GM10248 (cell line): ENCODE measurements at regions not wholly inside any gene's neighbourhood (a gene's known extent, or its start where the extent isn't known, plus 50 kb on each side); places are given as distances from the start of the nearest gene placed in this dataset.
"Not testable (repeated sequence)": the region's sequence is repeated elsewhere in the genome, so short reads cannot be mapped to it uniquely, and the experiment has no call there.

Source experiments
- CTCF ChIA-PET: fragments of 300-600 bp; sonication (Branson Sonifier 250); formaldehyde crosslinking; extraction: SDS; loops from one replicate; lab custom pipeline; 2021; ENCODE audit warnings: antibody characterized with exemption; lab: Yijun Ruan, JAX
- POLR2A ChIA-PET: fragments of 350-650 bp; sonication (Branson Sonifier 250); formaldehyde crosslinking; extraction: SDS; loops from one replicate; lab custom pipeline; 2020; ENCODE audit warnings: antibody characterized with exemption; lab: Yijun Ruan, JAX
- DNase-seq: peaks from one replicate; pipeline ENCODE4 v3.0.0; 2012; ENCODE audit errors: extremely low spot score
- CTCF ChIP-seq: IDR thresholded peaks from 2 replicates; pipeline ENCODE4 v1.5.1; 2012; ENCODE audit warnings: mild to moderate bottlenecking, low read depth; ENCODE audit errors: extremely low read depth, missing control alignments, control extremely low read depth

DNA sequence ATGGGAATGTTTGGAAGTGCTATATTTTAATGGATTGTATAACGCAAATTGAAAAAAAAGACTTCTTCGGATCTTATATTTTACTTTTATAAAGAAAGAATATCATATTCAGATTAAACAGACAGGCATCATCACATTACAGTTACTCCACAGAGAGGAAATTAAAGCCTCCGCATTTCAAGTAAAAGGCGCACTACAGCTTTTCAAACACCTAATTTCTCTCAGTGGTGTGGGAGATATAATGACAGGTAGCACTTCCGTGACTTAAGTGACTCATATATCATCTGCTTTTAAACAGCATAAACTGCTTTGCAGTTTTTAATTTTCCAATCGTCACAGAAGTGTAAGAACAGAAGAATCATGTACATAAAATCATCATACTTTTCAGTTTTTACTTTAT is 751.4 kb downstream of the FSCB start:
- ChIA-PET CTCF (no interaction called here), POLR2A (no interaction called here)
- no peak for DNase-seq
- TF ChIP-seq CTCF, result no peak

- ChIA-PET POLR2A (no interaction called here), CTCF (no interaction called here)
These were observed 752.2 kb downstream of the FSCB start for GRCh38 chr14:43754838-43755237.

DNA sequence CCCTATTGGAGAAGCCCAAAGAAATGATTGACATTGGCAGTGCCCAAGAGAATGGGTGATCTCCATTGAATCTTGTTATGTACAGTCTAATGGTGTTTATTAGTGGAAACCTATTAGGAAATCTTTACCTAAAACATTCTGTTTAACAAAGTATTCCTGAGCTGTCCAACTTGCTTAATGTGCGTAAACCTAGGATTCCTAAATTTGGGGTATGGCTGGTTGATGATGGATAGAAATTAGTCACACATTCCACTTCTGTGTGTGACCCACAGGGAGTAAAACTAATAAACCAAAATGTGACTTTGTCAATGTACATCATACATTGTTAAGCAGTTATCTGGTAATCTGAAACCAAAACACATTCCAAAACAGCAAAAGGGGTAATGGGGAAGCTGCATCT is 761.3 kb downstream of the FSCB start:
- no peak for DNase-seq
- CTCF ChIA-PET, result no interaction called here
- POLR2A ChIA-PET, result no interaction called here
- TF ChIP-seq CTCF, result no peak

More at GRCh38 chr14:43754838-43755237, 752.2 kb downstream of the FSCB start:
- no peak for DNase-seq
- no peak for TF ChIP-seq CTCF

DNA sequence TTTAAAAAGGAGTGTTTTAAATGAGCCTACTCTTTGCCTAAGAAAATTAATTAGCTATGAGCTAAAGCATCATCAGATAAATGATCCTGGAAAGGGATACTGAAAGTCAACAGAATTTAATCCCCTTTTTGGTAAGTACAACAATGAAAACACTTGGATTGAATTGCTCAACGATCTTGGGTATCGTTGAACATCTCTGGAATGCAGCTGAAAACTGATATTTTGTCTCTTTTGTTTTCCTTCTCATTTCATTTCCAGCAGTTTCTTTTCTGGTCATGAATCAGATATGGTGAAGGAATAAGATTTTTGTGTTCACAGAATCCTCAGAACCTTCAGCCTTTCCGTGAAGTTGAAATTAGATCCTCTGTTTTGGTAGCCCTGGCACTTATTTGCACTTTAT is 771.2 kb downstream of the FSCB start:
- ChIA-PET POLR2A (no interaction called here), CTCF (no interaction called here)
- no peak for DNase-seq
- no peak for TF ChIP-seq CTCF

GRCh38 chr14:43729143-43729542 is 777.9 kb downstream of the FSCB start:
- DNase-seq, result no peak
- POLR2A ChIA-PET, result no interaction called here
- TF ChIP-seq CTCF, result no peak
- CTCF ChIA-PET, result no interaction called here

GRCh38 chr14:43706900-43707299 is 800.2 kb downstream of the FSCB start:
- ChIA-PET POLR2A (no interaction called here), CTCF (interaction anchor here (1.2 kb wide), 1 partner anchor 15 kb away, joined by 3 read pairs; no protein-coding TSS in a partner anchor)
- no peak for DNase-seq
- no peak for TF ChIP-seq CTCF

GRCh38 chr14:43698561-43699284 is 808.4 kb downstream of the FSCB start:
- CTCF ChIA-PET, DNase-seq, POLR2A ChIA-PET: not testable (repeated sequence)
